GM18499 (cell line): ENCODE measurements at regions not wholly inside any gene's neighbourhood (a gene's known extent, or its start where the extent isn't known, plus 50 kb on each side); places are given as distances from the start of the nearest gene placed in this dataset.
"Not testable (repeated sequence)": the region's sequence is repeated elsewhere in the genome, so short reads cannot be mapped to it uniquely, and the experiment has no call there.

Experiments used
- ATAC-seq: cut with Tn5 transposase; IDR thresholded peaks from one replicate; pipeline ENCODE4 v1.9.1; 2021; ENCODE audit warnings: moderate number of reproducible peaks; ENCODE audit not compliant: insufficient read depth, unreplicated experiment

DNA sequence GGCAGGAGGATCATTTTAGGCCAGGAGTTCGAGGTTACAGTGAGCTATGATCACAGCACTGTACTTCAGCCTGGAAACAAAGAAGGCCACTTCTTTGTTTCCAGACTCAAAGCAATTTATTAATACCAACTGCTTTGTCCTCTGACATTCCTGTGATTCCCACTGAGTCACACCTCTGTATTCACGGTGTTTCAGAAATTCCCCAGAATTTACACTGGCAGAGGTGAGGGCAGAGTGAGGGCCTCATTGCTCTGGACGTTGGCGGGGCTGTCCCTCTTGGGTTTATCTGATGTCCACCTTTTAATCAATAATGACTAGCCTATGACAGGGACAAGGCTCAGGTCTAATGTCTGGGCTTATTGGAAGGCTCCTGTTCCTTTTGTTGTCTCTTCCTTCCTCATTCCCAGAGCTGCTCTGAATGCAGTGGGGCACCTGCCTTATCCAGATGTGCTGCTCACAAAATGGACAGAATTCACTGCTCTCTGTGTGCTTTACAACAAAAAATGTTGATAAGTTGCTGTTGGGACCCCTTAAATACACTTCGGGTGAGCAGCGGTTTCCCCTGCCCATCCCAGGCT lies 160.1 kb downstream of the BCL2L11 start:
- not testable (repeated sequence) for ATAC-seq

DNA sequence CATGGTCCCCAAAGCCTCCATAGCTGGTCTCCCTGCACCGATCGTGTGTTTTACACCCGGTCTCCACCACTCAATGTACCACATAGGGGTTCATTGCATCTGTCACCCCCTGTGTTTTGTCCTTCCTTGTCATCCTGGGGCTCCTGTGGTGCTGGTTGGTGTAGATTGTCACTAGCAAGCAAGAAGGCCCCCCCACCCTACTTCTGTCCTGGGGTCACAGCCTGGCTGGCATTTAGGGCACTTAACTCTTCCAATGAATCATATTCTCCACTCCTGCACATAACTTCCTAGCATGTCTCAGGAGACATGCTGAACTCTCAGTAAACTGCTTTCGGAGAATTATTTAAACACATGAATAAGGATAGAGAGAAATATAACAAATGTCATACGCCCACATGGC lies 161.4 kb downstream of the BCL2L11 start:
- not testable (repeated sequence) for ATAC-seq

DNA sequence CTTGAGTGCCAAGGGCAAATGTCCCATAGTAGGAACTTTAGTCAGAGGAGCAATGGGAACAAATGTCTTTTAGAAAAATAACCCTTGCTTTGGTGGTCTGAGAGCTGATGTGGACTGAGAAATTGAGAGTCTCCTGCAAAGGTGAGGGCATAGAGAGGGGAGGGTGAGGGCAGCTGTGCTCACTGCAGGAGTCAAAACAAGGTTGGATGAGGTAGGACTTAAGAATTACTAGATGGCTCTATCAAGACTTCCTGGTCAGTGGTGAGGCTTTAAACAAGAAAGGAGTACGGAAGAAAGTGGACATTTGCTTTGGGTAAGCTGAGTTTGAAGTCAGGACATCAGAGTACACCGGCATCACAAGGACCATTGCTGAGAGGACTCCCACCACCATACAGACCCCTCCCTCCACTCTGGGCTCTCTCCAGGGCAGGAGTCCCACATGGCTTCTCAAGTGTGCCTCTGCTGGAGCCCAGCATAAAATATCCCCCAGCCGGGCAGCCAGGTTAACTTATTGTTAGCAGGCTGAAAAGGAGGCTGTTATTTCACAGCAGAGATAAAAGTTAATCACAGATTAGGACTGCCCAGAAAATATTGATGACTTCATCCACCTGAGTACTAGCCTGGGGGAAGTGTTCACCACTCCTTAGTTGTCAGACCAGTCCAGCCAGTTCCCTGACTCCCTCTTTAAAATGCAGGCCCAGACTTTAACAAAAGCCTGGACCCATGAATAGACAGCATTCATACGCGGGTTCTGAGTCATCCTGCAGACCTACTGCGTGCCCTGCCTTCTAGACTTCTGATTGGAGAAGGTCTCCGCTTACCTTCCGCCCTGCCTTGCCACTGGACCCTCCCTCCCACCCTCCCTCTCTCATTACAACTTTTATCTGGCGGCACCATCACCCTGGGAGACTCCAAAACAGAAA lies 167.2 kb downstream of the BCL2L11 start:
- not testable (repeated sequence) for ATAC-seq

DNA sequence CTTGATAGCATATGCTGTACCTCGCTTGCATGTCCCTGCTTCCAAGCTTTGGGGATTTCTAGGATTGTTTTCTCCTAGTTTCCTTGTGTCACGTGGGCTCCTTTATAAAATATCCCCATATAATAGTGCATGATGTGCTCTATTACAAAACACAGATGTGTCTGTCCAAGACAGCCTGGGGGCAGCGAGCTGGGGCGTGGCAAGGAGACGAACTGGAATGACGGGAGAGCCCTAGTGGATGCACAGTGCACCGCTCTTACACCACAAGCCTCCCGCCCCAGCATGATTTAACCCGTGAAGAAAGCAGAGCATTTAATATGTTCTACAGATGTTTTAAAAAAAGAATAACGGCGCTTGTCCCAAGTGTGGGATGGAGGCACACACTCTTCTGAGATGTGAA lies 169.7 kb downstream of the BCL2L11 start:
- ATAC-seq, result not testable (repeated sequence)

DNA sequence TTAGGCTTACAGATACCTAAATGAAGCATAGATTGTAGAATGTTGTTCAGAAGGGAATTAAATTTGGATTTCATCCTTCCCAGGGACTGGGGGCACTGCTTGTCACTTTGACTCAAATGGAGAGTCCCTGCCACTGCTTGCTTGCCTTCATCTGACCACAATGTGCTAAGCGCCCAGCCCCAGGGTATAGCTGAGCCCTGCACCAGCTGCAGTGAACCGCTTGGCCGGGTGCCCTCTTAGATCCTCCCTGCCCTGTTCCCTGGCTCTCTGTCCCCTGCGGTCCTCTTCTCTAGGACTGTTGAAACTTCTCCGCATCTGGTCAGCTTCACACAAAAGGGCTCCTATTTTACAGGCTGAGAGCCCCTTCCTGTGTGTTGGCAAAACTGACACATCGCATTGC lies 170.9 kb downstream of the BCL2L11 start:
- ATAC-seq, result not testable (repeated sequence)

DNA sequence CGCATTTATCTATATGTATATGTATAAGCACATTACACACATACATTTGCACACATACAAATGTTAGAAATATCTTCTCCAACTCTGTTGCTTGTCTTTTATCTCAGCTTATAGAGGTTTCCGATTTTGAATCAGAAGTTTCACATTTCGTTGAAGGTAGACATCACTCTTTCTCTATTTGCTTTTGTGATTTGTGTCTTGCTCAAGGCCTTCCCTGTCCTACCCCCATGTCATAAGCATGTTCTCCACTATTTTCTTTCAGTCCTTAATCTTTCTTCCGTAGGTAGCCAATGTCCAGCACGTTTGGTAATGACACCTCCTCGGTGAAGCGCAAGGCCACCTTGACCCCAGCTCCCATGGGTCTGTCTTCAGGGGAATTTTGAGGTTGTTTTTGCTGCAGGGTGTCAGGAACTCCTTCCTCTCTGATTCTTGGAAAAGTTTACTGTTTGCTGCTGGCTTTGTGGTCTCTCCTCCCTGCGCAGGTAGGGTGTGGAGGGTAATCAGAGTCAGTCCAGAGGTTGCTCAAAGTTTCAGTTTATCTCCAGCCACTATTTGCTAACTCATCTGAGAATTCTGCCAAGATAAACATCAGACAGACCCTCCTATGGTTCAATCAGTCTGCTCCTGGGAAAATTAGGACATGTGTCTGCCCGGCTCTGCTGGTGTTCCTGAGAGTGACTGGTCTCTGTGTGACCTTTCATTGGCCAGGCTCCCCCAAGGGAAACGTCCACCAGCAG lies 171.7 kb downstream of the BCL2L11 start:
- ATAC-seq, result not testable (repeated sequence)

DNA sequence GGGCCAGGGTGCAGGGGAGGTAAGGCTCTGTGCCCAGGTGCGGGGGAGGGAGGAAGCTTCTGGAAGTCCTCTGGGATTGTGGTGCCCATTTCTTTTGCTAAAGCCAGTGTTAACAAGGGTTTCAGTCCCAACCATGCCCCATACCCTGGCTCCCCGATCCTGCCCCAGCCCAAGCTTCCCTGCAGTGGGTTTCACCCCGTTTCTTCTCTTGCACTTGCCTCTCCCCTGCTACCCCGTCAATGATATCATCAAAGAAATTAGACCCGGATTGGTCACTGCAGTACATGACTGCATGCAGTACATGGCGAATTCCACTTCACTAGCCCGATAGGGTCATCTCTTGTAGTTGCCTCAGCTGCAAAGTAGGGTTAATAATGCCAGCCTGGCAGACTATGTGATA lies 174.0 kb downstream of the BCL2L11 start:
- not testable (repeated sequence) for ATAC-seq

DNA sequence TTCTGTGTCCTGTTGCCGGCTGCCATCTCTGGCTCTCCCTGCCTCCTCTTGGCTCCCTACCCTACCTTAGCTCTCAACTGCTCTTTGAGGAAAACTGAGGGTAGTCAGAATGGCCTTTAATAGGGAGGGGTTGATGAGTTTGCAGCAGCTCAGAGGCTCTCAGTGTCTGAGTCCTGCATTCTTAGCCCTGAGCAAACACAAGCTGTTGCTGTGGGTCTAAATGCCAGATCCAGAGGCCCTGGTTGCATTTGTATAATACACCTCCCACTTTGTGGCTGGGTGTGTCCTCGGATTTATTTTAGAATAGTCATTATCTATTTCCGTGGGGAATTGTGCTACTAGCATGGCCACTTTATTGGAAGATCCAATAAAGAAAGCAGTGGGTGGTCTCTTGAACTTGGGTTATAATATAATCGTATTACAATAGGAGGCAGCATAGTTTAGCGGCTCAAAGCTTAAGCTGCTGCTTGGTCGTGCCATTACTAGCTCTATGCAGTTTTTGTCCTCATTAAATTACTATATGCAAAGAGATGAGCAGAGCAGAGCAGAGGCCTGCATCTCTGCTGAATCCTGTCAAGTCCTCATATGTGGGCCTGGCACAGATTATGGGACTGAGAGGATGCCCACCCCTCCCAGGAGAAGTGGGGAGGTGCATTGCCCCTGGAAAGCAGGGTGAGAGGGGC lies 175.5 kb downstream of the BCL2L11 start:
- not testable (repeated sequence) for ATAC-seq

DNA sequence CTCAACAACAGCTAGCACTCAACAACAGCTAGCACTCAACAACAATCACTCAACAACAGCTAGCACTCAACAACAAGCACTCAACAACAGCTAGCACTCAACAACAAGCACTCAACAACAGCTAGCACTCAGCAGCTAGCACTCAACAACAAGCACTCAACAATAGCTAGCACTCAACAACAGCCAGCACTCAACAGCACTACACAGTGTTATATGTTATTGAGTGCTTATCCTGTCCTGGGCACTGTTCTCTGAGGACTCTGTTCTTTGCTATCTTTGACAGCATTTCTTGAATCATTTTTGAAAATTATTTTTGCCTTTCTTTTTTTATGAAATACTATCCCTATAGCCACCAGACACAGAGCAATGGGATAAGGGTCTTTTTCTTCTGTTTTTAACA lies 176.4 kb downstream of the BCL2L11 start:
- not testable (repeated sequence) for ATAC-seq

DNA sequence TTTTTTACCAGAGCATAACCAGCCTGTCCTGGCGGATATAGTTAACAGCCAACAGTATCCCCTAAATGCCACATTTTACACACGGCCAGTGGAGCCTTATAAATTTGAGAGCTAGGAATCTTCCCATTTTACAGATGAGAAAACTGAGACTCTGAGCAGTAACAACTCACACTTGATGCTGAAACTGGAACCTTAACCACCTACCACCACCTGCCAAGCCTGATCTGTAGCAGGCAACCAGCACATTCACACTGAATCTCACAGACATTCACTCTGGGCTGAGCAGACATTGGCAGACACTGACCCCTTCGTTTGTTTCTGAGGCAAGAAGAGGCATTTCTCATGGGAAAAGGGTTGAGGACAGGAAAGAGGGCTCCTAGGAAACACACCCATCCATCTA lies 178.2 kb downstream of the BCL2L11 start:
- not testable (repeated sequence) for ATAC-seq

DNA sequence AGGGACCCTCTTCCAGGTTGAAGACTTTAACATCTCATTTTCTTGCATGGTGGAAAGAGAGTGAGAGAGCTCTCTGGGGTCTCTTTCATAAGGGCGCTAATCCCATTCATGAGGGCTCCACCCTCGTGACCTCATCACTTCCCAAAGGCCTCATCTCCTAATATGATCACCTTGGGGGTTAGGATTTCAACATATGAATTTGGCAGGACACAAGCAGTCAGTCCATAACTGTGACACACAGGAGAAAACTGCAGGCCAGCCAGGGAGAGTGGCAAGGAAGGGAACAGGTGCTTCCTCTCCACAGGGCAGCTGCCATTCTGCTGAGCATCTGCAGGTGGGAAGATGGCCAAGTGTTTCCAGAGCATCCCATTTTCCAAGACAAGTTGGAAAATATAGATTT lies 178.9 kb downstream of the BCL2L11 start:
- not testable (repeated sequence) for ATAC-seq

DNA sequence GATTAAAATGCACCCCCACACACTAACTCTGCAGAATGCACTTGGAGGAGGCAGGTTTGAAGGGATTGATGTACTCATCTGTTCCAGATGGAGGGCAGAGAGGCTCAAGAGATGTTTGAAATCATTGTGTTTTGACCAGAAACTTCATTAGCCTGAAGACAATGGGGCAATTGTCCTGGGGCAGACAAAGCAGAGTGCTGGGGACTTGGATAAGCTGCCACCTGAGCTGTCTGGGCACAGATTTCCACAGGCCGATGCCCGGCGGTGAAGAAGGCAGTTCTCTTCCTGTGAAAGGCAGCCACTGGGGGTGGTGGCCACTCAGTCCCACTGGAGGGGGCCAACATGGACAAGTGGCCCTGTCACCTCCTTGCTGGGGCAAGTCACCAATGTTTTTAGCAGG lies 181.0 kb downstream of the BCL2L11 start:
- ATAC-seq, result not testable (repeated sequence)

DNA sequence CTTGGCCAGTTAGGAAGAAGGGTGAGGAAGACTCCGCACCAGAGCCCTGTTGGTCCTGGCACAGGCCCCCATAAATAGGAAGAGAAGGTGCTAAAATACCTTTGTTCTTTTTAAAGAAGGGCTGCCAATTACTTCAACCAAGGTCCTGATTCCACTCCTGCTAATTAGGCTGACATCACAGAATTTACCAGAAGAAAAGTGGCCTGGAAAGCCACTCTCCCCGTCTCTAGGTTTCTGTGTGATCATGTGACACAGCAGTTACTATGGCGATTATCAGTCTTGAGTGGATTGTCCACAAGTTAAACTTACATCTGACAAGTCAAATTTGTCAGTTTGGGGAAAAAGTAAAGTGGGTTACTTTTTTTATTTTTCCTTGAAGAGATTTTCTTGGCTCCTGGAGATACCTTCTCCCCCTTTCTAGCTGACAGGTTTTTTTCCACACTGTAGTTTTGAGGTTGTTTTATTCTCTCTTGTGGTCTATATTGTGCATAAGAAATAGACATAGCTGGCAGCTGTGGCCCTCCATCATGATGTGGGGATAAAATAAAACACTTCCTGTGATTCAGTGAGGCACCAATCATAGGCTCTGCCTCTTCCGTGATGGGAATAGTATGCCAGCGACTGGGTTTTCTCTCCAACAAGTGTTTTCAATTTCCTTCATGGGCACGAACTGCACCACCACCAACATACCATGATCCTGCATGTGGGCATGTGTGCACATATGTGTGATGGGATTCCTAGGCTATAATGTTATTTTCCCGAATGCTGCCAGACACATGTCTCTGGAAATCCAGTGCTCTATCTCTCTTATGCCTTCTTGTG lies 181.9 kb downstream of the BCL2L11 start:
- ATAC-seq, result not testable (repeated sequence)

DNA sequence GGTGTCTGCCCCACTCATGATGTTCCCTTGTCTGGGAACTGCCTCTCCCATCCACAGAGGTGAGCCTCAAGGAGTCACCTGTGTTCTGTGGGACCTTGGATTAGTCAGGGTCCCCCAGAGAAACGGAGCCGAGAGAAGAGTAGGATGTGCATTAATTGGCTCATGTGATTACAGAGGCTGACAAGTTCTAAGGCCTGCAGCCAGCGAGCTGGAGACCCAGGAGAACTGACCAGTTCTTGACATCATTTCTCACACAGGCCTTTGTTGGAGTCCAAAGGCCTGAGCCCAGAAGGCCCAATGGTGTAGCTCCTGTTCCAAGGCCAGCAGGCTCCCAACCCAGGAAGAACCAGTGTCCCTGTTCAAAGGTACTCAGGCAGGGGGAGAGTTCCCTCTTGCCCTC lies 186.6 kb downstream of the BCL2L11 start:
- not testable (repeated sequence) for ATAC-seq

DNA sequence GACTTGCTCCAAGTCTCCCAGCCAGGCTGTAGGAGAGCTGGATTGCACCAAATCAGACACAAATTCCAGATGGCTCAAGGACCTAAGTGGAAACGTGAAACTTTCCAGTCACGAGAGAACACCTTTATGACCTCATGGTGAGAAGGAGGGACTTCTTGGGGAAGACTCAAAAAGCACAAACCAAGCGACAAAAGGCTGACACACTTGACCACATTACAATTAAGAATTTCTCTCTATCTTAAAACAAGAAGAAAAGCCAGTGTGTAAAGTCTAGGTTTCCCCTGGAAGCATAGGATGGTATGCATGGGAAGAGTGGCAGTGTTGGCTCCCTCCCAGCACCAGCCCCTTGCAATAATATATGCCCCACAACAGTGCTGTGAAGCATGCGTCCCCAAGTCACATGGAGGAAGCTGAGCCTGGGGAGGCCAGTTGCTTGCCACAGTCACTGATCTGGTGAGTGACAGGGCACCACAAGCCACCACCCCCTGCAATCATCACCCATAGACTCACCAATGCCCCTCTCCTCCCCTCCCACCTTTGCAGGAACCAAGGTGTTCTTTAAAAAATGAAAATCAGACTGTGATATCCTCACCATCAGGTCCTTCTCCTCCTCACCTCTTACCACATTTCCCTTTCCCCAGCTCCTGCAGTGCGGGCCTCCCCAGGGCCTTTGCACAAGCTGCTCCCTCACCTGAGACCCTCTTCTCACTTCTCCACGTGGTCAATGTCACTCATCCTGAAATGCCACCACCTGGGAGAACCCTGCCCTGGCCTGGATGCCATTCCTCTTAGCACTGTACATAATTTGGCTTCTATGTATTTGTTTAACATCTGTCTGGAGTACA lies 188.7 kb downstream of the BCL2L11 start:
- ATAC-seq, result not testable (repeated sequence)

DNA sequence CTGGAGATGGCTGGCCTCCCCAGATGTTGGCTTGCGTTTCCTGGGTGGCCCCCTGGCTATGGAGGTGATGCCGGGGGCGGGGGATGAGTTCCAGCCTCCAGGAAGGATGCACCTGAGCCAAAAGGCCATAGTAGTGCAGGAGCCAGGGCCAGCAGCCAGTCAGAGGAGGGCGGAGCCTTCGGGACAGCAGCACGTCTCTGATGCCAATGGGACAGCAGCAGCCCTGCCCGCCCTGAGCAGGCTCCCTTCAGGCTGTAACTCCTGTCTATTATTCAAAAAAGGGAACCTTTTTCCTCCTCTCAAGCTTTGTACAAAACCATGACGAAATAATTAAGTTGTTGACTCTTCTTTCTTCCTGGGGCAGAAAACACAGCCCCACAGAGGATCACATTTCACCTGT lies 189.7 kb downstream of the BCL2L11 start:
- not testable (repeated sequence) for ATAC-seq

DNA sequence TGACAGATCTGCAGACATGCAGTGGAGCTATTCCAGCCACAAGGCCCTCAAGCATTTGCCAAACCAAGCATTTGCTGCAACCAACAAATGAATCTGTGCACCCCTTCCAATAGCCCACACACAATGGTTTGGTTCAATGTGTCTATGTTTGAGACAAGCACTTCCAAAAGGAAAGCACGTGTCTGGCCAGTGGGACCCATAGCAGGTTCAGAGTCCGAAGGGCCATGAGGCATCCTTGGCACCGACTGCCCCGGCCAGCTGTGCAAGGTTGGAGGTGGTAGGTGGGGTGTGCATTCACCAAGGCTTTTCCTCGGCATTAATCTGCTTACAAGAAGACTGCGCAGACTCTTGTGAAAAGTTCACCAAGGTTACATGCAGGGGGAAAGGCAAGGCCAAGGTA lies 190.9 kb downstream of the BCL2L11 start:
- ATAC-seq, result not testable (repeated sequence)

DNA sequence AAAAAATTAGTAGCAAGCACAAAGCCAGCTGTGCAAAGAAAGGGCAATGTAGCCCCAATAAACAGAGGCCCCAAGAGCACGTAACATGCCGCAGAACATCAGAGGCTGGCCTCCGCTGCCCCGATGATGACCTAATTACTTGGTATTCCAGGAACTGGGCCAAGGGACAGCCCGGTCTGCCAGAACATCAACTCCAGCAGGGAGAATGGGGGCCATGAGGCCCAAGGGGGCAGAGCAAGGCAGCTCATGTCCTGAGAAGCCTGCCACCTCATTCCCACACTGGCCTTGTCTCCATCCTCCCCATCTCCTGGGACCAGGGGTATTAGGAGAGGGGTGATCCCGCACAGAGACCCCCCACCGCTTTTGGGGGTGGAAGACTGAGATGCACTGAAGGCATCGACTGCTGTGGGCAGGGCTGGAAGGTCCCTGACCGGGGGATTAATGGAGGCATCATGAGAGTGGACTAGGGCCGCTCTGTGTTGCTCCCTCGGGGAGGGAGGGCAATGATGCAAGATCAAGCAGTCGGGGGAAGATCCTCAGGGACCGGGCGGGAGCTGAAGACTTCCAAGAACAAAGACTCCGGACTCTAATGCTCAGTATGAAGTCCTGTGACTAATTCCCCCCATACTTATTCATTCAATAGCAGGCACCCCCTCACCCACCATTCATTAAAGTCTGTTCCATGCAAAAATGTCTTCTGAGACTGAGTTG lies 192.3 kb downstream of the BCL2L11 start:
- ATAC-seq, result not testable (repeated sequence)
